HG03469 (cell line): ENCODE measurements at regions not wholly inside any gene's neighbourhood (a gene's known extent, or its start where the extent isn't known, plus 50 kb on each side); places are given as distances from the start of the nearest gene placed in this dataset.
"Not testable (repeated sequence)": the region's sequence is repeated elsewhere in the genome, so short reads cannot be mapped to it uniquely, and the experiment has no call there.

ENCODE experiments used
- ATAC-seq: cut with Tn5 transposase; IDR thresholded peaks from one replicate; pipeline ENCODE4 v1.9.1; 2021; ENCODE audit warnings: mild to moderate bottlenecking, moderate library complexity, moderate number of reproducible peaks; ENCODE audit not compliant: unreplicated experiment

DNA sequence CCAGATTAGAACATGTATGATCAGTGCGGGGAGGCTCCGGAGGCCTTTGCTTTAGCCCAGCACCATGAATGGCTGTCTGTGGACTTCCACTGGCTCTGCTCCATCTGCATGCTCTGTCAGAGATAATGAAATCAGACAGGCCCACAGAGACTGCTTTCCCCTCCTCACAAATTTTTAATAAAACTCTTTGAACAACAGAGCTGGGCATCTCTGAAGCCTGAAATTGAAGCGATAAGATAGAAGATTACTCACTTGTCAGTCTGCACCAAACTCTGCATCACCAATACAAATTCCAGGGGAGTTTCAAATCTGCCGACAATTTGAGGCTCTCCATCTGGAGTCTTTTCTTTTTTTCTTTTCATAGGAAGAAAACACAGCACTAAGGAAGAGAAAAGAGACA is 110.0 kb downstream of the DYRK2 start:
- no peak for ATAC-seq

DNA sequence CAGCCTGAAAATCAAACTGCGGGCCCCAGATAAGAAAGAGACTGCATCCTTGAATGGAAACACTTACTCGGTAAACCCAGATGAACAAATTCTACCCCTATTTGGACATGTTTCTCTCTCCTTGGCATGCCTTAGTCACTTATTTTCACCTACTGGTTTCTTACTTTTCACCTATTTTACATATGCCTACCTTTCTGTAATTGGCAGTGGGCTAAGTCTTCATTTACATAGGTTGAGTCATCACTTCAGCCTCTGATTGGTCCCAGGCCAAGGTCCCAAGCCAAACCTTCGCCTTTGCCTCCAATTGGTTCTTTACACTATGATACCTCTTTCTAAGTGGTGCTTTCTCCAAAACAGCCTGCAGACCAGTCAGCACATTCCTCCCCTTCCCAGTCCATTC is 111.3 kb downstream of the DYRK2 start:
- no peak for ATAC-seq

DNA sequence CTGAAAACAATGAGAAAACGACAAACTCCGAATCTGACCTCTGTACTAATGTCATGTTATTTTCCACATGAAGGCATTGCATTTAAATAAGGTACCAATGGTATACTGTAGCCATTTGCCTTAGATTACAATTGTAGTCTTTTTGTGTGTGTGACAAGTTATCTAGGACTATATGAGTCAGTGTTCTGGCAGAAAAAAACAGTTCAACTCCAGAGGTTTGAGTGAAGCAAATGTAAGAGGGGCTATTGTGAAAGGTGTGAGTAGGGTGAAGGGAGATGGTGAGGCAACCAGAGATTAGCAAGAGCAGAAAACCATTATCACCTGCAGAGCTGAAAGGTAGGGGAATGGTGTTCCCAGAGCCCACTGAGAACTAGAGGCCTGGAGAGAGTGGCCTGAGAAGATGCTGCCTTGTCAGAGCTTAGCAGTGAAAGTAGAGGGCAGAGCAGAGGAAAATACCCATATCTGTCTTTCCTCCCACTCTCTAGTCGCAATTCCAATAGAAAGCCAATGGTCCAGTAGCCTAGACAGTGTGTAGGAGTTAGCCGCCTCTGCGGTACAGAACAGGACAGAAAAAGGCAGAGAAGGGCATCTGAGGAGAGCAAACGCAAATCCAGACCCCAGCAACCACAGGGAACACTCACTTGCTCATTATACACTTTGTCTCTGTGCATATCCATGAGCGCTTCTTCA is 112.2 kb downstream of the DYRK2 start:
- no peak for ATAC-seq

DNA sequence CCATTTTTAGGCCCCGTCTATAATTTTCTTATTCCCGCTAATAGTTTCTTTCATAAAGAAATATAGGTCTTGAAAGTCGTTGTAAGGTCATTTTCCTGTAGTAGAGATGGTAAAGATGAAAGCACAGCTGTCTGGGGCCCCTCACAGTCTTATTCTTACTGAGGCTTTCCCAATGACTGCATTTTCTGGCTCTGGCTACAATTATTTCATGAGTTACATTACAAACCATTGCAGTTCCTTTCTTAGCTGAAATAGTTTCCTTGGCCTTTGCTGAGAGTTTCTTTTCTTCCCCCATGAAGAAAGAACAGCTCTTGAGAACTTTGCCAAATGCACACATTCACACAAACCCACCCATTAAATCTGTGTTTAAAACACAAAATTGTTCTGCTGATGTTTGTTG is 113.0 kb downstream of the DYRK2 start:
- ATAC-seq = no peak

DNA sequence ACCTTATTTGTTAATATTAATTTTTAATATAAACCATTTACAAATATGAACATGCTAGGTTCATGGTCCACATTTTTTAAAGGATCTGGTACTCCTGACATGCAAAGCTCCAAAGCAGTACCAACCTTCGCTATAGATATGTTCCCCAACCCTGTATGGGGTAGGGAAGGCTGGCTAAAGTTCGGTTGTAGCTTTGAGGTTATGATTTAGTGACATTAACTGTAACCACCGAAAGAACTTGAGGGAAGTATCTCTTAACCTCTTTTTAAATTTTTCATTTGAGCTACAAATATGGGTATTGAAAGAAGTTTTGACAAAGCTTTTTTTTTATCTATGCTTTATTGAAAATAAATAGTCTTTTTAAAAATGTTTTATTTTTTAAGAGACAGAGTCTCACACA is 115.5 kb downstream of the DYRK2 start:
- no peak for ATAC-seq

DNA sequence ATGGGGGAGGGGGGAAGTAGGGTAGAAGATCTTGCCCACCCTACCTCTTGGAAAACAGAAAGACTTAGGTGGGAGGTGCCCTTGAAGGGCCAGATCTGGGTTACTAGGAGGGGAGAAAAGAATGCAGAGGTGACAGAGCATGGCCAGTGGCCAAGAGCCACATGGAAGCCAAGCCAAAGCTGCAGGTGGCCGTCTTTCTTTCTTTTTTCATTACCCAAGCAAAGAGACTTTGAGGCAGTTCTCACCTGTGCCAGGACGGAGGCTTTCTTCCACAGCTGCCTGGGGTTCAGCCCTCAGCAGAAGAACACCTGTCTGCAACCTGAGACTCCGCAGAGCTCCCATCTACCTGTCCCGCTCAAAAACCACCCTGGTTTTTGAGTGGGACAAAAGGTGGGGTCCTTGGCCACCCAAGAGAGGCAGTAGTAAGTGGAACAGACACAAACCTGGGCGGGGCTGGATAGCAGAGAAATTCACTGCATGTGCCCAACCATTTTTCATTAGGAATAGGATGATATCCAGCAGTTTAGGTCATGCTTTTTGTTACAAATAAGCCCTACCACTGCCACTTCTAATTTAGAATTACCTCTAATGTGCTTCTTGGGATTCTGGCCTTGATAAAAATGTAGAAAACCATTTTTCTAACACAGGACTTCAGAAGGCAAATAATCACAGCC is 116.5 kb downstream of the DYRK2 start:
- ATAC-seq = no peak

DNA sequence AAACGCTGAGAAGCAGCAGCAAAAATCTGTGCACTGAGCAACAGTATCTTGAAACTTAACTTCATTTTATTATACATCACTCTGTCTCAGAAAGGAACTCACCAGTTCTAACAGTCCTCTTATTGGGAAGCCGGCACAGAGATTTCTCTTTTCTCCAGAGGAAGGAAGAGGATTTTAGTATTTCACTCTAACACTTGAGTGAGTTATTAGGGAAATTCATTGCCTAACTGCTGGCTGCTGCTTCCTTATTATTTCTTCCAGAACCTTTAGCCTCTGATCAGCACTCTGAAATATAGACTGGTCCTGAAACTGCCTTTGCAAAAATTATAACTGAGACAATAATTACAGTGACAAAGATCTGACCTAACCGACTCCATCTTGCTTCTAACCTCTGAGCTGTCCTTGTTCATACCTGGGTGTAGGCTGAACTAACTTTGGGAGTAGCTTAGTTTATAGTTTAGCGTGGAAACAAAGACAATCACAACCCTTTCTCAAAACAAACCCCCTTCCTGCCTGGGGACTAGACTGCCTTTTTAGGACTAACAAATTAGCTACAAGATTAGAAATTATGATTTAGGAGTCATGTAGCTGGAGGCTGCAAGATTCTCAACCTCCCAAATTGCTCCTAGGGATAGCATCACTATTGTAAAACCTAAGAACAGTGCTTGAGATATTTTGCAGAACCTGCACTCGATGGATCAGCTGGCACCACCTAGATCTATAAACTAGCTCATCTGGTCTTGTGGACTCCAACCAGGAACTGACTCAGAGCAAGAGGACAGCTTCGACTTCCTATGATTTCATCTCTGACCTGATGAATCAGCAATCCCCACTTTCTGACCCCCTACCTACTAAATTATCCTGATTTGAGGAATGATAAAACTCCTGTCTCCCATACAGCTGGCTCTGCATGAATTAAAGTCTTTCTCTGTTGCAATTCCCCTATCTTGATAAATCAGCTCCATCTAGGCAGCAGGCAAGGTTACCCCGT is 117.5 kb downstream of the DYRK2 start:
- no peak for ATAC-seq

DNA sequence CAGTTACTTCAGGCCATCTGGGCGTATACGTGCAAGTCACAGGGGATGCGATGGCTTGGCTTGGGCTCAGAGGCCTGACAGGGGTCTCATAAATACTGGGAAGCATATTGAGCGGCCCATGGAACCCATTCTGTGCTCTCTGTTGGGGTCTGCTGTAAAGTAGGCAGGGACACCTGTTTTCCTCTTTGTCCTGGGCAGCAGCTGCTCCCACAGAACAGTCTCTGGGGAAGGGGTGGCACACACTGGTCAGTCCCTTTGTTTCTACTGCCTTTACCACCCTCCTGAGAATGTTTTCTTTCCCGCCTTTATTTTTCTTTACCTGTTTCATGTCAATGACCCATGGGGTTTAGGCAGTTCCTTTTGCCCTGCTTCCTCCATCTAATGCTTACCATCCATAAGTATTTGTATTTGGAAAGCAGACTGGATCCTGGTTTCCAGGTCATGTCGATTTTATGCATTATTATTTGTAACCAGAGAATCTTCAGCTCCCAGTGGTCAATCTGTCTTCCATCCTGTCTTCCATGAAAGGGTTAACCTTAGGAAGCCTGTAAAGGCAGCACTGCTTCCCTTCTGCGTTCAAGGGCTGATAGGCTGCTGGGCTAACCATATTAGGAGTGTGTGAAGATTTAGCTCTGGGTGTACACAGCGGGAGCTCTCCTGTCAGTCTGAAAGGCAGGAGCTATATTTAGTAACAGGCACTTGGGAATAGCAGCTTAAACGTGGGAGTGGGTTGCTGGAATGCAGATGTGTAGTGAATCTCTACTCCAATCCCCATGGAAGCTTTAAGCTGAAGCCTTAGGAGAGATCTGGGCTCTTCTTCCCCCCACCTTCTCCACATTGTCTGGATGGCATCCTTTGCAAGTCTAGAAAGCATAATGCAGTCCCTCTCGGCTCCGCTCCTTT is 124.0 kb downstream of the DYRK2 start:
- ATAC-seq = no peak

DNA sequence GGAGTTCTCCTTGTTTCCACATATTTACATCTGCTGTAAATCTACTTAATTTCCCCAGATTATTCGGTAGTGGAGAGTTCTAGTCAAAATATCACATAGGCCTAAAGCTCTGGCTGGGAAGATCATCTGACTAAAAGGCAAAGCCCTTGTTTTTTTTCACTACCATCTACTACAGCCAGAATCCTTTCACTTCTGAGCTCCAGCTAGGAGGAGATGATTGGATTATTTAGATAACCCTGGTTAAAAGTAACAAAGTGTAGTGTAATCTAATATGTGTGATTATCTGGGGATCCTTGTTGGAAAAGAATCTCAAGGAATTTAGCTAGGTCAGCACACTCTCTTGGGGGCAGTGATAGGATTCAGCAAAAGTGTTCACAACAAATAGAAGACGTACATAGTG is 125.4 kb downstream of the DYRK2 start:
- no peak for ATAC-seq

DNA sequence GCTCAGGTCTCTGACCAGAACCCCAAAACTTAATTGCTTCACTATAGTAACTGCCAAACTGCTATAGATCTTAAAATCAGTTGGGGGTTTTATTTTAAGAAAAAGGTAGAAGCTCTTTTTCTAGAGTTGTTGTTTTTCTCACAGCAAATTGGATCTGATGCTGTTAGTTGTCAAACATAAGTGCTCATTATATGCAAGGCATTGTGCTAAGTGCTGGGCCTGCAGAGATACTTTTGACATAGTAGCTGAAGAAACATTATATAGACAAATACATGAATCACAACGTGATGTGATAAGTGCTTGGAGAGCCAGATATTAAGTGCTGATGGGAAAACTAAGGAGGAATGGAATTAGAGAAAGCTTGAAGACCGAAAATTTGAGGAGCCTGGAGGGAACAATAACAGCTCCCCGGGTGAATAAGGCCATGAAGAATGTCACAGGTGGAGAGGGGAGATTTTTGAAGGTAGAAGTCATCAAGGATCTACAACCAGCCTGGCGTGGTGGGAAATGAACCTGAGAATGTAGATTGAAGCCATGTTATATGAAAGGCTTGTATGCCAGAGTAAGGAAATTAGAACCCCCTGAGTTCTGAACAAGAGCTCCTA is 126.5 kb downstream of the DYRK2 start:
- no peak for ATAC-seq

DNA sequence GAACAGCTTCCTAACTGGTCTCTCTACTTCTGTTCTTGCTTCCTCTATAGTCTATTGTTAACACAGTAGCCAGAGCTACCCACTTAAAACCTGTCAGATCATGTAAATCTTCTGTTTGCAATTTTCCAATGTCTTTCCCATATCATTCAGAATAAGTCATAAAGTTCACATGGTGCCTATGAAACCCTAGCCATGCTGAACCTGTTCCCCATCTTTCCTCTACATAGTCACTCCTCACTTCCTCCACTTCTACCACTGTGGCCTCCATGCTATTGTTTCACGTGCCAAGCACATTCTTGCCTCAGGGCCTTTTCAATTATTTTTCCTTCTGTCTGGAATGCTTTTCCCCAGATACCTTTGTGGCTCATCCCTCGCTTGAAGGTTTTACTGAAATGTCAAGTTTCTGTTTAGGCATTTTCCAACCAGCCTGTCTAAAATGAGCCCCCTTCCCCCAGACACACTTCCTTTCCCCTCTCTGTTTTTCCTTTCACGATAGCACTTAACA is 132.1 kb downstream of the DYRK2 start:
- no peak for ATAC-seq

DNA sequence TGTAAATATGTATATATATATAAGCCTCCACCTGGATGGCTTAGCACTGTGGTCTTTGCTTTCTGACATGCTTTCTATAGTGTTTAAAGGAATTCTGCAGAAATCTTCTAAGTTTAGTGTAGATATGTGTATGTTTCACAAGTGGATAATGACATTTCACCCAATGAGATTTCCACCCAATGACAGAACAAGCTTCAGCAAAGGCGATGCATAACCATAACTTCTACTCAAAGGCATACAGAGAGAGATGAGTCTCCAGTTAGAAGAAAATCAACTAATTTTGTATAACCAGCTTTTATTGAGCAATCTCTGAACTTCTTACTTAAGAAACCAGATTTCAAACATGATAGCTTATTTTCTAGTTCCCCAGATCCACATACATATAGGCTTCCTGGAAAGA is 134.0 kb downstream of the DYRK2 start:
- no peak for ATAC-seq

DNA sequence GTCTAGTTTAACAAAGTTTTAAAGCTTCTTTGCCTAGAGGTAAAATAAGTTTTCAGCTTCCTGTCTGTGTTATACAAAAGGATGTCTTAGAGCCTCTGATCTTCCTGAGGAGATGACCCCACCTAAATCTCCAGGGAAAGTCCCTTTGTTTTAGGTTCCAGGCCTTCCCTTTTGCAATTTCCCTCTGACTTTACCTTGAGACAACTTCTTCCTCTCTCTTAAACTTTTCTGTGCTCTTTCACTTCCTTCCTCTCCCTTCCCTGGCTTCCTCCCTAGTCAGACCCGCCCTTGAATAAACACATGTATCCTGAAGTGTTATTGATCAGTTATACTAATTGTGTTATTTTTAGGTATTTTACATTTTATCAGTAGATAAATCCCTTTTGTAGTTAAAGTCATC is 134.8 kb downstream of the DYRK2 start:
- no peak for ATAC-seq

DNA sequence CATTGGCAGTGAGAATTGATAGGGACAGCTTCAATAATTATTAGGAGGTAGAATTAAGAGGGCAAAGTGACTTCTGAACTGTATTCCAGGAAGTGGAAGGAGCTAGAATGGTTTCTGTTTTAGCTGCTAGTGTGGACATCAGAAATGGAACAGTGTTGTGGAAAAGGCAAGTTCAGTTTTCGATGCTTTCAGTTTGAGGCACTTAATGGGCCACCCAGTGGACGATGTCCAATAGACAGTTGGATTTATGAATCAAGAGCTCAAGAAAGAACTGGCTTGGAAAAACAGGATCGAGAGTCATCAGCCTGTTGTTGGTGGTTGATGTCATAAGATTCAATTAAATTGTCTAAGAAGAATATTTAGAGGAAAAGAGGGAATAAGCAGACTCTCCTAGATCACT is 136.3 kb downstream of the DYRK2 start:
- ATAC-seq = no peak

DNA sequence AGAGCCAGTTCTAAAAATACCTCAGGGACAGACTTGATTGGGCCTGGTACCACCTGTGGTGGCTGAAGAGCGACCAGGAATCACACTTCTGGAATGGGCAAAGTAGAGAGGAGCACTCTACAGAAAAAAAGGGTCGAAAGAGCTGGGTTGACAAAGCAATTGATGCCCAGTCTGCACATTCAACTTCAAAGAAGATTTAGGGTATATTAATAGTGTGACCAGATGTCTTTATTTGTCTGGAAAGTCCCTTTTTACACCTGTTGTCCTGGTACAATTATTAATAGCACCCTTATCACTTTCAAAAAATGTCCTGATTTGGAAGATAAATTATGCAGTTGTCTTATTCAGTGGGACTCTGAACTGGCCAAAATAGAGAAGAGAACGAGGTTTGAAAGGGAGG is 137.5 kb downstream of the DYRK2 start:
- no peak for ATAC-seq

DNA sequence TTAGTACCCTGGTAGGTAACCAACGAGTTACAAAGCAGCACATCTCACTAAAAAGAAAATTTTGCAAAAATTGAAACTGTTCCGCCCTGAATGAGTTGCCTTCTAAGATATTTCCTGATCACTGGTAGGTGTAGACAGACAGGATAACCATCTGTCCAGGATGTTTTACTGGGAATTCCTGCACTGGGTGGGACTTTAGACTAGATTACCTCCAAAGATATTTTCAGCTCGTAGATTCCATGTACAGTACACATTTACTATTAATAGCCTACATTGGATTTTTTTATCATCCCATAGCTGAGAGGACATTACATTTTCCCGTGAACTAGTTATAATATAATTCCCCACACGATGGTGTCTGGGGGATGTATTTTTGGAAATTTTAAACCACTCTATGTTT is 139.6 kb downstream of the DYRK2 start:
- no peak for ATAC-seq

DNA sequence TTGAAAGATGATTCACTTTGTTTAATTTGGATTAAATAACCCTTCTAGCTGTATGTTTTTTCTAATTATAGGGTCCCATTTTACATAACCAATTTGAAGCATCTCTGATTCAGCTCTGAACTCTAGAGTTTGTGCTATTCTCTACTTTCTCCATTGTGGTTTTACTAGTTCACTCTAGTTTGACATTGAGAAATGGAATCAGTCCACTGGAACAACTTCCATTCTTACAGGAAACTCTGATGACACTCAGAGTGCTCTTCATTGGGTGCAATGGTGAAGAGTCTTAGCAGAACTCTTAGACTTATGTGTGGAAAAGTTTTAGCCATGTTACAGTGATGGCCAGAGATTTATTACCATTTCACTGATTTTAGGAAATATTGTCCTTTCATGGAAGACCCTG is 140.7 kb downstream of the DYRK2 start:
- ATAC-seq = no peak

DNA sequence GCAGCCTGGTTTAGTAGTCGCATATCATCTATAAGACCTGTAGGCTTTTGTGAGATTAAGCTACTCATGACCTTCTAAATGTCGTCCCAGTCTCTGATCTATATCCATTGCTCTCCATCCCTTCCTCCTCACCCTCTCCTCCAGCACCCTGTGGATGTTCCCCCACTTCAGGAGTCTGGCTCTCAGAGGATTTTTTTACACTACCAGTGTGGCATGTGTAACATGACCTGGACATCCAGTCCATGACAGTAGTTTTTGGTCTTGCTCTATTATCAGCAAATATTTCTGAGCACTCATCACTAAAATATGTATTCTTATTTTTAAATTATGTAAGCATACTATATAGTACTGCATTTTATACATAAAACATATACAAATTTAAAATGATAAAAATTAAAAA is 142.1 kb downstream of the DYRK2 start:
- no peak for ATAC-seq

DNA sequence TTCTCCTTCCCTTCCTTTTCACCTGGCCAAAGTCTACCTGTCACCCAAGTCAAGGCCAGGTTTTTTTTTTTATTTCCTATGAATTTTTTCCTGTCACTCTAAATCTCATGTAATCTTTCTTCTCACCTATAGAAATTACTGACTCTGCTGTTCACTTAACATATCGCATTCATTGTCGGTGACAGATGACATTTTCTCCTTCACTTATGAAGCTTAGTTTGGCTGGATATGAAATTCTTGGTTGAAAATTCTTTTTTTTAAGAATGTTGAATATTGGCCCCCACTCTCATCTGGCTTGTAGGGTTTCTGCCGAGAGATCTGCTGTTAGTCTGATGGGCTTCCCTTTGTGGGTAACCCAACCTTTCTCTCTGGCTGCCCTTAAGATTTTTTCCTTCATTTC is 142.8 kb downstream of the DYRK2 start:
- not testable (repeated sequence) for ATAC-seq

DNA sequence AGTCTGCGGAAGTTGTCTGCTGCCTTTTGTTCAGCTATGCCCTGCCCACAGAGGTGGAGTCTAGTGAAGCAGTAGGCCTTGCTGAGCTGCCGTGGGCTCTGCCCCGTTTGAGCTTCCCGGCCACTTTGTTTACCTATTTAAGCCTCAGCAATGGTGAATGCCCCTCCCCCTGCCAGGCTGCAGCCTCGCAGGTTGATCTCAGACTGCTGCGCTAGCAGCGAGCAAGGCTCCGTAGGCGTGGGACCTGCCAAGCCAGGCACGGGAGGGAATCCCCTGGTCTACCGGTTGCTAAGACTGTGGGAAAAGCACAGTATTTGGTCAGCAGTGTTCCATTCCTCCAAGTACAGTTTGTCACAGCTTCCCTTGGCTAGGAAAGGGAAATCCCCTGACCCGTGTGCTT is 143.6 kb downstream of the DYRK2 start:
- ATAC-seq = no peak
